Pulmonary artery endothelial cell (primary cell): ENCODE measurements at regions not wholly inside any gene's neighbourhood (a gene's known extent, or its start where the extent isn't known, plus 50 kb on each side); places are given as distances from the start of the nearest gene placed in this dataset.

ENCODE experiments used
- DNase-seq: peaks from one replicate; pipeline ENCODE4 v3.0.0-alpha.2; 2011; ENCODE audit warnings: low read depth, low spot score

DNA sequence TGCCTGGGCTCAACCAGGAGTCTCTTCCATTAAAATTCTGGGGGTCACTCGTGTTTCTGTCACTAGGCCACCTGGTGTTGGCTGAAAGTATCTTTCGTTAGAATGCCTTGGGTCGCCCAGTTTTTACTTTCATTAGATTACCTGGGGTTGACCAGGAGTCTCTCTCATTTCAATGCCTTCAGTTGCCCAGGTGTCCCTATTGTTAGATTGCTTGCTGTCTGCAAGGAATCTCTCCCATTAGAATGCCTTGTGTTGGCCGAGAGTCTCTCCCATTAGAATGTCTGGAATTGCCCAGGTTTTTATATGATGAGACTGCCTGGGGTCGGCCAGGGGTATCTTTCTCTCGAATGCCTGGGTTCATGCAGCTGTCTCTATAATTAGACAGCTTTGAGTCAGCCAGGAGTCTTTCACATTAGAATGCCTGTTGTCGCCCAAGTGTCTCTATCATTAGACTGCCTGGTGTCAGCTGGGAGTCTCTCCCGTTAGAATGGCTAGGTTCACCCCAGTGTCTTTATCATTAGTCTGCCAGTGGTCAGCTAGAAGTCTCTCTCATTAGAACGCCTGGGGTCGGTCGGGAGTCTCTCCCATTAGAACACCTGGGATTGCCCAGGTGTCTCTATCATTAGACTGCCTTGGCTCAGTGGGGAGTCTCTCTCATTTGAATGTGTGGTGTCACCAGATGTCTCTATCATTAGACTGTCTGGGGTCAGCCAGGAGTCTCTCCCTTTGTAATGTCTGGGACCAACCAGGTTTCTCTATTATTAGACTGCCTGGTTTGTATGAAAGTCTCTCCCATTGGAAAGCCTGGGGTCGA is 1446.8 kb downstream of the UQCRFS1 start:
- DNase-seq = no peak

- no peak for DNase-seq
These were observed 1447.6 kb downstream of the UQCRFS1 start for GRCh38 chr19:27765397-27765796.

- no peak for DNase-seq
These were observed 1448.7 kb downstream of the UQCRFS1 start for GRCh38 chr19:27764186-27764804.

GRCh38 chr19:27762933-27763332 is 1450.0 kb downstream of the UQCRFS1 start:
- DNase-seq = no peak

- no peak for DNase-seq
These were observed 1453.1 kb downstream of the UQCRFS1 start for GRCh38 chr19:27759896-27760295.

- DNase-seq = no peak
These were observed 1454.1 kb downstream of the UQCRFS1 start for GRCh38 chr19:27758626-27759505.

DNA sequence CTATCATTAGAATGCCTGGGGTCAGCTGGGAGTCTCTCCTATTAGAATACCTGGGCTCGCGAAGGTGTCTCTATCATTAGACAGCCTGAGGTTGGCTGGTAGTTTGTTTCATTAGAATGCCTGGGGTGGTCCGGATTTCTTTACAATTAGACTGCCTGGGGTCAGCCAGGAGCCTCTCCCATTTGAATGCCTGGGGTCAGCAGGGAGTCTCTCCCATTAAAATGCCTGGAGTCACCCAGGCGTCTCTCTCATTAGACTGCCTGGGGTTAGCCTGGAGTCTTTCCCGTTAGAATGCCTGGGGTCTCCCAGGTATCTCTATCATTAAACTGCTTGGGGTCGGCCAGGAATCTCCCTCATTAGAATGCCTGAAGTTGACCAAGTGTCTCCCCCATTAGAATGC is 1458.3 kb downstream of the UQCRFS1 start:
- DNase-seq = no peak

DNA sequence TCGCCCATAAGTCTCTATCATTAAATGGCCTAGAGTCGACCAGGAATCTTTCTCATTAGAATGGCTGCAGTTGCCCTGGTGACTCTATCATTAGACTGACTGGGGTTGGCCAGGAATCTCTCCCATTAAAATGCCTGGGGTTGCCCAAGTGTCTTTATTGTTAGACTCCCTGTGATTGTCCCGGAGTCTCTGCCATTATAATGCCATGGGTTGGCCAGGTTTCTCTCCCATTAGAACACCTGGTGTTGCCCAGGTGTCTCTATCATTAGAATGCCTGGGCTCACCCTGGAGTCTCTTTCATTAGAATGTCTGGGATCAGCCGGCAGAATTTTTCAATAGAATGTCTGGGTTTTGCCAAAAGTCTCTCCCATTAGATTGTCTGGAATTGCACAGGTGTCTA is 1459.3 kb downstream of the UQCRFS1 start:
- no peak for DNase-seq

GRCh38 chr19:27752530-27753184 is 1460.3 kb downstream of the UQCRFS1 start:
- no peak for DNase-seq

GRCh38 chr19:27751044-27751391 is 1461.9 kb downstream of the UQCRFS1 start:
- DNase-seq = no peak

GRCh38 chr19:27750391-27751043 is 1462.4 kb downstream of the UQCRFS1 start:
- DNase-seq = no peak

- DNase-seq = no peak
These were observed 1464.3 kb downstream of the UQCRFS1 start for GRCh38 chr19:27748551-27749152.

GRCh38 chr19:27746691-27747380 is 1466.1 kb downstream of the UQCRFS1 start:
- DNase-seq = no peak

- DNase-seq = no peak
These were observed 1466.9 kb downstream of the UQCRFS1 start for GRCh38 chr19:27745978-27746542.

- DNase-seq = no peak
These were observed 1467.8 kb downstream of the UQCRFS1 start for GRCh38 chr19:27744926-27745768.

- DNase-seq = no peak
These were observed 1470.9 kb downstream of the UQCRFS1 start for GRCh38 chr19:27742041-27742440.

- no peak for DNase-seq
These were observed 1471.7 kb downstream of the UQCRFS1 start for GRCh38 chr19:27741236-27741635.

DNA sequence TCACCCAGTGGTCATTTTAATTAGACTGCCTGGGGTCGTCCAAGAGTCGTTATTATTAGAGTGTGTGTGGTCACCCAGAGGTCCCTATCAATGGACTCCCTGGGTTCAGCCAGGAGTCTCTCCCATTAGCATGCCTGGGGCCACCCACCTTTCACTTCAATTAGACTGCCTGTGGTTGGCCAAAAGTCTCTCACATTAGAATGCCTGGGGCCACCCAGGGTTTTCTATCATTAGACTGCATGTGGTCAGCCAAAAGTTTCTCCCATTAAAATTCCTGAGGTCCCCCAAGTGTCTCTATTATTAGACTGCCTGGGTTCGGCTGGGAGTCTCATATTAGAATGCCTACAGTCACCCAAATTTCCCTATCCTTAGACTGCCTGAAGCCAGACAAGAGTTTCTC is 1472.6 kb downstream of the UQCRFS1 start:
- DNase-seq = no peak
